M059J (cell line): ENCODE measurements at regions not wholly inside any gene's neighbourhood (a gene's known extent, or its start where the extent isn't known, plus 50 kb on each side); places are given as distances from the start of the nearest gene placed in this dataset.

Experiments used
- DNase-seq: peaks from one replicate; pipeline ENCODE4 v3.0.0-alpha.2; 2012; ENCODE audit warnings: low read depth

- no peak for DNase-seq
Measured at GRCh38 chr2:6777626-6778025, 88.1 kb downstream of the CMPK2 start.

DNA sequence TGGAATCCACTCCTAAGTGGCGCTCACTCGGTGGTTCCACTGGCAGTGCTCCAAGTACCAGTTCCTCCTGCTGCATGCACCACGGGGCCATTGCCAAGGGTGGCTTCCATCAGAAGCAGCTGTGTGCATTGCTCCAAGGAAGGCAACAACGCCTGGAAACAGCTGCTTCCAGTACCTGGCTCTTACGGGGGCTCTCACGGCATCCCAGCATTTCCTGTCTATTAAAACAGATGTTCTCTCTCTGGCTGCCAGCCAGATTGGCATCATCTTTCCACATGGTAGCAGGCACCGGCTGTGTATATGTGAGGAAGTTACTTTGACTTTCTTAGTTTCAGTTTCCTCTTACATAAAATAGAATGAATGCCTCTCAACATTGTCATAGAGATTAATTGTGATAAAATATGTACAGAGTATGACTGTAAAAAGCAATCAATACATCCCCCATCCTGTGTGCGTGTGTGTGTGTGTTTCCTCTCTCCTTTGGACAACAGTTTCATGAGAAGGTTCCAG, 84.9 kb downstream of the CMPK2 start:
- DNase-seq = peak; percentile 37

- no peak for DNase-seq
Measured at GRCh38 chr2:6782517-6783237, 83.0 kb downstream of the CMPK2 start.

- no peak for DNase-seq
Measured at GRCh38 chr2:6783238-6783614, 82.5 kb downstream of the CMPK2 start.

- no peak for DNase-seq
Measured at GRCh38 chr2:6784291-6784690, 81.4 kb downstream of the CMPK2 start.

DNA sequence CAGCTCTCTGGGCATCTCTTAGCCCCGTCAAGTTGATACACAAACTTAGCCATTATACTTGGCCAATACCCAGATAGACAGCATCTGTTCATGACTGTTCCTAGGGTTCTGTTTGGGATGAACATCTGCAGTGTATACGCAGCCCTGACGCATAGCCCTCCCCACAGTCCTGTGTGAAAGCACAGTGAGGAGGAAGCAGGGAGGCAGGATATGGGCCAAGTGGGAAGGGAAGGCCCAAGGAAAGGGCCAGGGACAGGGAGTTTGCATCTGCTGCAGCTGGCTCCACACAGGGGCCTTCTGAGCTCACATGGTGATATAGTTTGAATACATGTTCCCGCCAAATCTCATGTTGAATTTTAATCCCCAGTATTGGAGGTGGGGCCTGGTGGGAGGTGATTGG, 80.2 kb downstream of the CMPK2 start:
- DNase-seq = no peak

GRCh38 chr2:6787376-6787775, 78.3 kb downstream of the CMPK2 start:
- no peak for DNase-seq

DNA sequence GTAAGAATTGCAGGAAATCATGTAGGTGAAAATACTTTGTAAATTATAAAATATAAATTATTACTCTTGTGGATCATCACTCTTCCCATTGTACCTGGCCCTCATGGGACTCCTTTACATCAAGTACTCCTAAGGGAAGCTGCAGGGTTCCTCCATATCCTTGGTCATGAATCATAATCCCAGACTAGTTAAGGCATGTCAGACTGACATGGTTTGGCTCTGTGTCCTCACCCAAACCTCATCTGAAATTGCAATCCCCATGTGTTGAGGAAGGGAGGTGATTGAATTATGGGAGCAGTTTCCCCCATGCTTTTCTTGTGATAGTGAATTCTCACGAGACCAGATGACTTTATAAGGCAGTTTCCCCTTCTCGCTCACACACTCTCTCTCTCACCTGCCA, 77.1 kb downstream of the CMPK2 start:
- no peak for DNase-seq

GRCh38 chr2:6789559-6790138, 76.1 kb downstream of the CMPK2 start:
- DNase-seq = no peak

DNA sequence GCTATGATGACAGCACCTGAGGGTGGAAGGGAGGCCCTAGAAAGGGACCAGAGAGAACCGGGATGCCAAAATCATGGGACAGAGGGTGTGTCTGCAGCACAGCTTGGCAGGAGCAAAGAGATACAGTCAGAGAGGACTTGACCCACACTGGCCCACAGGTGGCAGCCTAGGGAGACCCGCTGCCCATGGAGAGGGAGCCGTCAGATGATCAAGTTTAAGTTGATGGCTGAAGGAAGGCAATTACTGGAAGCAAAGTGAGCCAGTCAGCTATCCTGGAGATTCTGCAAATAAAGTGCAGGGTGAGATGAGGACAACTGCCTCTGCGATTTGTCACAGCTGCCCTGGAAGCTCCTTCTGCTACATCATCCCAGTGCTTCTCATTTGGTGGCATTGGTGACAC, 74.0 kb downstream of the CMPK2 start:
- DNase-seq = peak; percentile 4

GRCh38 chr2:6792883-6793282, 72.8 kb downstream of the CMPK2 start:
- DNase-seq = no peak

DNA sequence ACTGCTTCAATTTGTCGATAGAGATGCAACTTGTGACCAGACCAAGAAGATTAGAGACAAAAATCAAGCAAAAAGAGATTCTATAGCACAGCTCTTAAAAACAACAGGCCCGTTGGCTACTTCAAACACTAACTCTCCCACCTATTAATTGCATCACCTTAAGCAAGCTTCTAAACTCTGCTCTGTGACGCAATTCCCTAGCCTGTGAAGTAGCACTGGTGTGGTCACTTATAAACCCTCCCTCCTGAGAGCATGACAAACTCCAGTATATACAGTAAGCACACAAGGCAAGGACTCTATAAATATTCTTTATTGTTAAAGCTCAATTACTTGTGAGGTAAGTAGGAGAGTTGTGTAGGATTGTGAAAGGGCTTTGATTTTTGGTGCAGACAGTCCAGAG, 72.3 kb downstream of the CMPK2 start:
- DNase-seq = no peak

DNA sequence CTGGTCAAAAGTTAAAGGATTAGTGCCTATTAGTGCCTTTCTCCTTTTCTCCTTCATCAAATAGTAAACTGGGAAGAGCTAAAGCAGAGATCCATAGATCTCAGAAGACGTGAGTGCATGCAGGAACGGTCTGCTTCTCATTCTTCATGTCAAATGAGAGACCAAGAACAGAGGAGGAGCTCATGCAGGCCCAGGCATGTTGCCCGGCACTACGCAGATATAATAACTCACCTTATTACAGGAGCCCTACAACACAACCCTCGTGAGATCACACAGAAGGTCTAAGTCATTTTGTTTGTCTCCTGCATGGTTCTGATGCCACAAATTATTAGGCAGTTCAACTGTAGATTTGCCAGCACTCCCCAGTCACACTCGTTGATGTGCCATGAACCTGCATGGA, 71.8 kb downstream of the CMPK2 start:
- DNase-seq = no peak

GRCh38 chr2:6794448-6794847, 71.3 kb downstream of the CMPK2 start:
- DNase-seq = no peak
